GM12865 (cell line): ENCODE measurements at regions not wholly inside any gene's neighbourhood (a gene's known extent, or its start where the extent isn't known, plus 50 kb on each side); places are given as distances from the start of the nearest gene placed in this dataset.
"Not testable (repeated sequence)": the region's sequence is repeated elsewhere in the genome, so short reads cannot be mapped to it uniquely, and the experiment has no call there.

Experiments
- DNase-seq: peaks from one replicate; pipeline ENCODE4 v3.0.0; 2010; ENCODE audit warnings: low read depth
- H3K4me3 ChIP-seq: 2 replicates; pipeline ENCODE4 v1.5.1; 2011; ENCODE audit warnings: mild to moderate bottlenecking, low read depth, low read length, control low read depth
- CTCF ChIP-seq: IDR thresholded peaks from 2 replicates; pipeline ENCODE4 v1.5.1; 2011; ENCODE audit warnings: low read length, control low read depth, low read depth, inconsistent platforms; ENCODE audit not compliant: insufficient read depth; ENCODE audit errors: missing control alignments

GRCh38 chr14:95770777-95771176 is 56.9 kb upstream of the TCL1A start:
- TF ChIP-seq CTCF, result no peak
- no peak overlapping the region for H3K4me3 ChIP-seq
- peak; percentile 11 for DNase-seq

- no peak for TF ChIP-seq CTCF
- no peak for DNase-seq
- no peak overlapping the region for H3K4me3 ChIP-seq
Measured at GRCh38 chr14:95769976-95770375, 56.1 kb upstream of the TCL1A start.

- not testable (repeated sequence) for DNase-seq, H3K4me3 ChIP-seq
Measured at GRCh38 chr14:95769431-95769830, 55.5 kb upstream of the TCL1A start.

- DNase-seq, result no peak
- TF ChIP-seq CTCF, result no peak
Measured at GRCh38 chr14:95765051-95765450, 51.1 kb upstream of the TCL1A start.

GRCh38 chr14:95763875-95764274 is 50.0 kb upstream of the TCL1A start:
- DNase-seq, result no peak
- H3K4me3 ChIP-seq, result no peak overlapping the region
- TF ChIP-seq CTCF, result no peak

More at GRCh38 chr14:95765051-95765450, 51.1 kb upstream of the TCL1A start:
- H3K4me3 ChIP-seq, result no peak overlapping the region
